ENCODE measurements at regions not wholly inside any gene's neighbourhood (a gene's known extent, or its start where the extent isn't known, plus 50 kb on each side); places are given as distances from the start of the nearest gene placed in this dataset.

DNA sequence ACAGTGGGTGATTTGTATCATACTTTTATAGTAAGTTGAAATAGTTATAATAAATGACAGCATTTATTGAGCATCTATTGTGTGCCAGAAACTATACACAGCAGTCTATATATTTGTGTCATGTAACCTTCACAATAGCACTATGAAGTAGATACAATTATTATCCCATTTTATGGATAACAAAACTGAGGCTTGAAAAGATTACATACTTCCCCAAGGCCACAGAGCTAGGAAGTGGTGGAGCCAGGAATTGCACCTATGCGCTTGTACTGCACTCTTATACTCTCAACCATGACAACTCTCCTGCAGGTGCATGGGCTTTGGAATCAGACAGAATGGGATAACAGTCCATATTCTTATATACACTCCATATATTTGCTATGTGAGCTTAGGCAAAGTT, 110.6 kb upstream of the SOX5 start:
- TF ChIP-seq MAZ (IDR thresholded peaks at IDR 0.05; ENCODE audit: borderline replicate concordance, low read depth, low read length), result no peak
- TF ChIP-seq, protein P1, sequence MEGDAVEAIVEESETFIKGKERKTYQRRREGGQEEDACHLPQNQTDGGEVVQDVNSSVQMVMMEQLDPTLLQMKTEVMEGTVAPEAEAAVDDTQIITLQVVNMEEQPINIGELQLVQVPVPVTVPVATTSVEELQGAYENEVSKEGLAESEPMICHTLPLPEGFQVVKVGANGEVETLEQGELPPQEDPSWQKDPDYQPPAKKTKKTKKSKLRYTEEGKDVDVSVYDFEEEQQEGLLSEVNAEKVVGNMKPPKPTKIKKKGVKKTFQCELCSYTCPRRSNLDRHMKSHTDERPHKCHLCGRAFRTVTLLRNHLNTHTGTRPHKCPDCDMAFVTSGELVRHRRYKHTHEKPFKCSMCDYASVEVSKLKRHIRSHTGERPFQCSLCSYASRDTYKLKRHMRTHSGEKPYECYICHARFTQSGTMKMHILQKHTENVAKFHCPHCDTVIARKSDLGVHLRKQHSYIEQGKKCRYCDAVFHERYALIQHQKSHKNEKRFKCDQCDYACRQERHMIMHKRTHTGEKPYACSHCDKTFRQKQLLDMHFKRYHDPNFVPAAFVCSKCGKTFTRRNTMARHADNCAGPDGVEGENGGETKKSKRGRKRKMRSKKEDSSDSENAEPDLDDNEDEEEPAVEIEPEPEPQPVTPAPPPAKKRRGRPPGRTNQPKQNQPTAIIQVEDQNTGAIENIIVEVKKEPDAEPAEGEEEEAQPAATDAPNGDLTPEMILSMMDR (conservative IDR thresholded peaks at IDR 0.05; ENCODE audit: low read depth, low read length), result no peak
- no peak for TF ChIP-seq POLR2A (IDR thresholded peaks at IDR 0.05; ENCODE audit: low read depth, low read length)
- TF ChIP-seq, protein P2, sequence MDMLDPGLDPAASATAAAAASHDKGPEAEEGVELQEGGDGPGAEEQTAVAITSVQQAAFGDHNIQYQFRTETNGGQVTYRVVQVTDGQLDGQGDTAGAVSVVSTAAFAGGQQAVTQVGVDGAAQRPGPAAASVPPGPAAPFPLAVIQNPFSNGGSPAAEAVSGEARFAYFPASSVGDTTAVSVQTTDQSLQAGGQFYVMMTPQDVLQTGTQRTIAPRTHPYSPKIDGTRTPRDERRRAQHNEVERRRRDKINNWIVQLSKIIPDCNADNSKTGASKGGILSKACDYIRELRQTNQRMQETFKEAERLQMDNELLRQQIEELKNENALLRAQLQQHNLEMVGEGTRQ (IDR thresholded peaks at IDR 0.05; ENCODE audit: low read depth, low read length), result no peak
- no peak for TF ChIP-seq CEBPB (IDR thresholded peaks at IDR 0.05; ENCODE audit: low read depth, low read length)

All from IMR-90 (cell line).